Ishikawa (cell line): ENCODE measurements at regions not wholly inside any gene's neighbourhood (a gene's known extent, or its start where the extent isn't known, plus 50 kb on each side); places are given as distances from the start of the nearest gene placed in this dataset.

ENCODE experiments used
- CEBPB ChIP-seq: IDR thresholded peaks from 2 replicates; pipeline ENCODE4 v1.6.1; 2012
- CREB1 ChIP-seq: IDR thresholded peaks from 2 replicates; pipeline ENCODE4 v1.6.1; 2012; ENCODE audit warnings: low read depth
- EGR1 ChIP-seq: IDR thresholded peaks from 2 replicates; pipeline ENCODE4 v1.6.1; 2012
- EP300 ChIP-seq: IDR thresholded peaks from 2 replicates; pipeline ENCODE4 v1.6.1; 2012; ENCODE audit warnings: borderline replicate concordance
- FOXM1 ChIP-seq: IDR thresholded peaks from 2 replicates; pipeline ENCODE4 v1.6.1; 2012; ENCODE audit warnings: low read depth, borderline replicate concordance
- NFIC ChIP-seq: IDR thresholded peaks from 2 replicates; pipeline ENCODE4 v1.6.1; 2012
- RAD21 ChIP-seq: IDR thresholded peaks from 2 replicates; pipeline ENCODE4 v1.6.1; 2012; ENCODE audit warnings: low read depth
- TAF1 ChIP-seq: IDR thresholded peaks from 2 replicates; pipeline ENCODE4 v1.6.1; 2012; ENCODE audit warnings: low read depth, mild to moderate bottlenecking
- TCF12 ChIP-seq: IDR thresholded peaks from 2 replicates; pipeline ENCODE4 v1.6.1; 2012; ENCODE audit warnings: low read depth
- TEAD4 ChIP-seq: IDR thresholded peaks from 2 replicates; pipeline ENCODE4 v1.6.1; 2012
- YY1 ChIP-seq: IDR thresholded peaks from 2 replicates; pipeline ENCODE4 v1.6.1; 2012; ENCODE audit warnings: low read depth
- ZBTB7A ChIP-seq: IDR thresholded peaks from 2 replicates; pipeline ENCODE4 v1.6.1; 2012; ENCODE audit warnings: low read depth
- TF ChIP-seq, protein P1 (sequence below): IDR thresholded peaks from 2 replicates; pipeline ENCODE4 v1.6.1; 2012; ENCODE audit warnings: low read depth, mild to moderate bottlenecking
- TF ChIP-seq, protein P2 (sequence below): IDR thresholded peaks from 2 replicates; pipeline ENCODE4 v1.6.1; 2012
- TF ChIP-seq, protein P3 (sequence below): IDR thresholded peaks from 2 replicates; pipeline ENCODE4 v1.6.1; 2012

DNA sequence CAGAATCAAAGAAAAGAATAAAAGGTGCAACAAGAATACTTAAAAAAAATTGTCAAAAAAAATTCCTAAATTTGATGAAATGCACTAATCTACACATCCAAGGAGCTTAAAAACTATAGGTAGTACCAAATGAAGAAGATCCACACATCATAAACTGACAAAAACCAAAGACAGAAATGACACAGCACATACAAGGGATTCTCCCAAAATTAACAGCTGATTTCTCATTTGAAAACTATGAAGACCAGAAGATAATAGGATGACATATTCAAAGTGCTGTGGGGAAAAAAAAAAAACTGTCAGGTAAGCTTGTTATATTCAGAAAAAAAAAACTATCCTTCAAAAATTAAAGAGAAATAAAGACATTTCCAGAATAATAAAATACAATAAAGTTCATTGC lies 618.2 kb downstream of the TNS3 start:
- no peak for TF ChIP-seq CEBPB
- TF ChIP-seq TEAD4 = no peak
- no peak for TF ChIP-seq TCF12
- no peak for TF ChIP-seq RAD21
- no peak for TF ChIP-seq EGR1
- TF ChIP-seq FOXM1 = no peak
- no peak for TF ChIP-seq EP300
- no peak for TF ChIP-seq ZBTB7A

DNA sequence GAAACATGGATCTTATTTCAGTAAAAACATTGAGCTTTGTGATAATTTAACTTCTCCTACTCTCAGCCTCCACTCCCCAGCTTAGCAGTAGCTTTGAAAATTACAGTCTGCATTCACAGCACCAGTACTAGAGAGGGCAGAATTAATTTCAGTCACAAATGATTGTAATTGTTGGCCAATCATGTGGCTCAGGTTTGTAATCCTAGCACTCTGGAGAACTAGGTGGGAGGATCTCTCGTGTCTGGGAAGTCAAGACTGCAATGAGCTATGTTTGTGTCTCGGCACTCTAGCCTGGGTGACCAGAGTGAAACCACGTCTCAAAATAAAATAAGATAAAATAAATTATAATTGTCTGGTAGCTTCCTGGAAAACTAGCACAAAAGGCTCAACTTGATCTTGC lies 620.9 kb downstream of the TNS3 start:
- TF ChIP-seq CEBPB = no peak
- TF ChIP-seq EGR1 = no peak
- TF ChIP-seq NFIC = no peak
- no peak for TF ChIP-seq RAD21
- TF ChIP-seq EP300 = no peak
- TF ChIP-seq TAF1 = no peak
- TF ChIP-seq TCF12 = no peak

DNA sequence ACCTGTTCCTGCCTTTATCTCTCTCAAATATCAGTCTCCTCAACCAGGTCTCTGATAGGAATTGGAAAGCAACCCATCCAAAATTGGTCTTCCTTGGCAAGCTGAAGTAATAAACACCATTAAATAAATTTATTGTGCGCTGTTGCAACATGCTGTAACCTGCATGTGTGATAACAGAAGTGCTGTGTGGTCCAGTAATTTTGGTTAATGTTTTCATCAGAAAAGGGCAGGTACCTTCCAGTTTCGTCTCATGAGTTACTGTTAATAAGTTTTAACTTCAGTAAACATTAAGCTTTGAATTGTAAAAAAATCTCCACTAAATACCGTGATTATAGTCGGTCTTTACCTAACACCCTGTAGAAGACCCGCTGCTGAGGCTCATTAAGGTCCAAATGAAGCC lies 624.7 kb downstream of the TNS3 start:
- TF ChIP-seq NFIC (no peak), CREB1 (no peak), EP300 (no peak), RAD21 (no peak), YY1 (no peak), CEBPB (no peak), EGR1 (no peak)
- TF ChIP-seq, protein P1, sequence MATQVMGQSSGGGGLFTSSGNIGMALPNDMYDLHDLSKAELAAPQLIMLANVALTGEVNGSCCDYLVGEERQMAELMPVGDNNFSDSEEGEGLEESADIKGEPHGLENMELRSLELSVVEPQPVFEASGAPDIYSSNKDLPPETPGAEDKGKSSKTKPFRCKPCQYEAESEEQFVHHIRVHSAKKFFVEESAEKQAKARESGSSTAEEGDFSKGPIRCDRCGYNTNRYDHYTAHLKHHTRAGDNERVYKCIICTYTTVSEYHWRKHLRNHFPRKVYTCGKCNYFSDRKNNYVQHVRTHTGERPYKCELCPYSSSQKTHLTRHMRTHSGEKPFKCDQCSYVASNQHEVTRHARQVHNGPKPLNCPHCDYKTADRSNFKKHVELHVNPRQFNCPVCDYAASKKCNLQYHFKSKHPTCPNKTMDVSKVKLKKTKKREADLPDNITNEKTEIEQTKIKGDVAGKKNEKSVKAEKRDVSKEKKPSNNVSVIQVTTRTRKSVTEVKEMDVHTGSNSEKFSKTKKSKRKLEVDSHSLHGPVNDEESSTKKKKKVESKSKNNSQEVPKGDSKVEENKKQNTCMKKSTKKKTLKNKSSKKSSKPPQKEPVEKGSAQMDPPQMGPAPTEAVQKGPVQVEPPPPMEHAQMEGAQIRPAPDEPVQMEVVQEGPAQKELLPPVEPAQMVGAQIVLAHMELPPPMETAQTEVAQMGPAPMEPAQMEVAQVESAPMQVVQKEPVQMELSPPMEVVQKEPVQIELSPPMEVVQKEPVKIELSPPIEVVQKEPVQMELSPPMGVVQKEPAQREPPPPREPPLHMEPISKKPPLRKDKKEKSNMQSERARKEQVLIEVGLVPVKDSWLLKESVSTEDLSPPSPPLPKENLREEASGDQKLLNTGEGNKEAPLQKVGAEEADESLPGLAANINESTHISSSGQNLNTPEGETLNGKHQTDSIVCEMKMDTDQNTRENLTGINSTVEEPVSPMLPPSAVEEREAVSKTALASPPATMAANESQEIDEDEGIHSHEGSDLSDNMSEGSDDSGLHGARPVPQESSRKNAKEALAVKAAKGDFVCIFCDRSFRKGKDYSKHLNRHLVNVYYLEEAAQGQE = no peak

DNA sequence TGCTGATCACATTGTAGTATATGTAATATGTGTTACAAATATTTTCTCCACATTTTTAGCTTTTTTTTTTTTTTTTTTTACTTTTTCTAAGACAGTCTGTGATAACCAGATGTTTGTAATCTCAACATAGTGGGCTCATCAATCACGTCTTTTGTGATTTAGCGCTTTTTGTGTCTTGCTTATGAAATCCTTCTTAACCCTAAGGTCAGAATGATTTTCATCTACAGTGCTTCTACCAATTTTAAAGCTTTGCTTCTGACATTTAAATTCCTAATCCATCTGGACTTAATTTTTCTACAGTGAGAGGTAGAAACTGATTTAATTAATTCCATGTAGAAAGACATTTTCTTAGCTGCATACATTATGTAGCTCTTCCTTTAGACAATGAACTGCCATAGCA lies 626.4 kb downstream of the TNS3 start:
- TF ChIP-seq TAF1 (no peak), YY1 (no peak)

DNA sequence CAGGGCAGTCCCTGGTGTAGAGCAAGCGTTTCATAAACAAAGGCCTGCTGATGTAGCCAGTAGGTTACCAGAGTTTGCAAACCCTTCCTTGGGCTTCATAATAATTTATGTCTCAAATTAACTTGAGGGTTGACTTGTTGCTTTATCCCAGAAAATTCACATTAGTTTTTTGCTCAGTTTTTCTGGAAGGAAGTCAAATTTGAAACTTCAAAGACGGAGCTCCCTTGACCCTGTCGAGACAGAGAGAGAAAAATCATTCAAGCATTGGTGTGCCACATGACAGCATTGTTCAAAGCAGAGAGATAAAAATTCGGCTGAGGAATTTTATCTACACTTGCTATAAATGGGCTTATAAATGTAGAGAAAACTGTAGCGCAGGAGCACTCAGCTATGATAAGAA lies 627.7 kb downstream of the TNS3 start:
- TF ChIP-seq FOXM1 (no peak), TEAD4 (no peak), TCF12 (no peak), EGR1 (no peak), EP300 (no peak), YY1 (no peak), CREB1 (no peak), TAF1 (no peak), RAD21 (no peak), CEBPB (no peak), NFIC (no peak), ZBTB7A (no peak)
- TF ChIP-seq, protein P2, sequence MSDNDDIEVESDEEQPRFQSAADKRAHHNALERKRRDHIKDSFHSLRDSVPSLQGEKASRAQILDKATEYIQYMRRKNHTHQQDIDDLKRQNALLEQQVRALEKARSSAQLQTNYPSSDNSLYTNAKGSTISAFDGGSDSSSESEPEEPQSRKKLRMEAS = no peak
- TF ChIP-seq, protein P1 = no peak
- TF ChIP-seq, protein P3, sequence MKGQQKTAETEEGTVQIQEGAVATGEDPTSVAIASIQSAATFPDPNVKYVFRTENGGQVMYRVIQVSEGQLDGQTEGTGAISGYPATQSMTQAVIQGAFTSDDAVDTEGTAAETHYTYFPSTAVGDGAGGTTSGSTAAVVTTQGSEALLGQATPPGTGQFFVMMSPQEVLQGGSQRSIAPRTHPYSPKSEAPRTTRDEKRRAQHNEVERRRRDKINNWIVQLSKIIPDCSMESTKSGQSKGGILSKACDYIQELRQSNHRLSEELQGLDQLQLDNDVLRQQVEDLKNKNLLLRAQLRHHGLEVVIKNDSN = no peak

DNA sequence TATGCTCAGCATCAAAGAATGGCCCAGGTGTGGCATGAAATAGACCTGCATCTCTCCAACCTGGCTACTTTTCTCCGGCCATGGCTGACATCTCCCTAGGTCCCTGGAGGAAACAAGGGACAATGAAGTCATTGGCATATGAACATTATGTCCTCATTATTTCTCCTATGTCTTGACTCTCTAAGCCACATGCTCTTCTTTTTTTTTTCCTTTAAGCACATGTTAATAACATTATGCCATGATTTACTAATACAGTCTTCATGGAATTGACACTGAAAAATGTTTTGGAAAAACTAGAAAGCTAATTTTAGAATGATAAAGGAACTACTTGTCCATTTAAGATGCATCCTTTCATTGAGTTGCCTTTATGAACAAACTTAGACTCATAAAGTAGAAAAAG lies 628.9 kb downstream of the TNS3 start:
- TF ChIP-seq FOXM1 = no peak
- TF ChIP-seq CEBPB = no peak
- no peak for TF ChIP-seq TCF12
- no peak for TF ChIP-seq CREB1
- no peak for TF ChIP-seq TAF1
- TF ChIP-seq RAD21 = no peak
- TF ChIP-seq NFIC = no peak
- TF ChIP-seq TEAD4 = no peak
- TF ChIP-seq EP300 = no peak
- TF ChIP-seq, protein P2 = no peak
- no peak for TF ChIP-seq YY1
- TF ChIP-seq, protein P1 = no peak
- TF ChIP-seq, protein P3 = no peak
- no peak for TF ChIP-seq EGR1
- TF ChIP-seq ZBTB7A = no peak
